Fibroblast of the aortic adventitia (primary cell): ENCODE measurements at regions not wholly inside any gene's neighbourhood (a gene's known extent, or its start where the extent isn't known, plus 50 kb on each side); places are given as distances from the start of the nearest gene placed in this dataset.
"Not testable (repeated sequence)": the region's sequence is repeated elsewhere in the genome, so short reads cannot be mapped to it uniquely, and the experiment has no call there.

Experiments
- DNase-seq: peaks from one replicate; pipeline ENCODE4 v3.0.0-alpha.2; 2010; ENCODE audit warnings: low read depth
- H3K4me3 ChIP-seq: 2 replicates; pipeline ENCODE4 v1.5.1; 2011; ENCODE audit warnings: low read depth, mild to moderate bottlenecking, control low read depth, low read length, moderate library complexity
- CTCF ChIP-seq: IDR thresholded peaks from 2 replicates; pipeline ENCODE4 v1.5.1; 2011; ENCODE audit warnings: mild to moderate bottlenecking, low read length, control low read depth, inconsistent platforms; ENCODE audit not compliant: insufficient read depth

- no peak for DNase-seq
- no peak for TF ChIP-seq CTCF
- H3K4me3 ChIP-seq = no peak overlapping the region
These were observed 763.6 kb downstream of the CDH11 start for GRCh38 chr16:64358291-64358690.

DNA sequence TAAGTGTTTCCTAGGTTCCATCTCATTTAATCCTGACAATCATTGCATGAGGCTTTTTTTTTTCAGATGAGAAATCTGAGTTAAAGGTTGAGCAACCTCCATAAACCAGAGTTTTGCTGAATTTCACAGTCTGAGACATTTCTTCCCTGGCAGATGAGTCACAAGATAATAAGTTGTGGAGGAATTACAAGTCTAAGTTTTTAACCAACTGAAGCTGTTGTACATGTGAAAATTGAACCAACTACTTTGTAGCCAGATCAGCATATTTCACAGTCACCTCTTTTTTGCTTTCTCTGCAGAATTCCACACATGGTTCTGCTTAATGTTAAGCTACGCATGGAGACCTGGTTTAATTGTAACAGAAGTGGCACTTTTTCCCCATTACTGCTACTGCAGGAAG is 765.6 kb downstream of the CDH11 start:
- H3K4me3 ChIP-seq = no peak overlapping the region
- peak; percentile 91 for DNase-seq
- no peak for TF ChIP-seq CTCF

DNA sequence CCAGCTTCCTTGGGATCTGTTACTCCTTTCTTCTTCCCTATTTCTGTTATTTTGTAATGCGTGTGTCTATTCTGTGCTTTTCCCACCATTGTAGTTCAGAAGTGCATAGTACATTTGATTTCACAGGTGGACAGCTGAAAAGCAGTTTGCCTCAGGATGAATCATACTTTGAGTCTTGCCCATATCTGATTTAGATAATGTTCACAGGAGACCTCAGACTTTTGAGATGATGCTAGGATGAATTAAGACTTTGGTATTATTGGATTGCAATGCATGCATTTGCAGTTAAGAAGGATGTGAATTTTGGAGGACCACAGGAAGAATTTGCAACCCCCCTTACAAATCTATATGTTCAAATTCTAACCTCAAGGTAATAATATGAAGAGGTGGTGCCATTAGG is 769.6 kb downstream of the CDH11 start:
- H3K4me3 ChIP-seq = no peak overlapping the region
- DNase-seq = peak; percentile 18
- TF ChIP-seq CTCF = no peak

DNA sequence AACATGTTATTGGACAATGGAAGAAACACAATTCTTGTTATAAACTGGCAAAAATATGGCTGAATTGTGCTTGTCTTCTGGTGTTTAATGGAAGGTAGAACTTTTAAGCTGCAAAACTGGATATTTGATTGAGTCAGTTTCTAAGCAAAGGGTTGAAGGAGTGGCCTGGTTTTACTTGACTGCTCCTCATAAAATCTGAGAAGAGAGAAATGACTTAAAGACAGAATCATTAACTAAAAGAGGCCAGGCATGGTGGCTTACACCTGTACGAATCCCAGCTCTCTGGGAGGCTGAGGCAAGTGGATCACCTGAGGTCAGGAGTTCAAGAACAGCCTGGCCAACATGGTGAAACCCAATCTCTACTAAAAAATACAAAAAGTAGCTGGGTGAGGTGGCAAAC is 770.7 kb downstream of the CDH11 start:
- DNase-seq = no peak
- no peak overlapping the region for H3K4me3 ChIP-seq
- TF ChIP-seq CTCF = no peak

GRCh38 chr16:64346080-64346479 is 775.8 kb downstream of the CDH11 start:
- no peak for DNase-seq
- no peak overlapping the region for H3K4me3 ChIP-seq
- no peak for TF ChIP-seq CTCF

- TF ChIP-seq CTCF = no peak
- DNase-seq = no peak
These were observed 776.7 kb downstream of the CDH11 start for GRCh38 chr16:64345142-64345541.

DNA sequence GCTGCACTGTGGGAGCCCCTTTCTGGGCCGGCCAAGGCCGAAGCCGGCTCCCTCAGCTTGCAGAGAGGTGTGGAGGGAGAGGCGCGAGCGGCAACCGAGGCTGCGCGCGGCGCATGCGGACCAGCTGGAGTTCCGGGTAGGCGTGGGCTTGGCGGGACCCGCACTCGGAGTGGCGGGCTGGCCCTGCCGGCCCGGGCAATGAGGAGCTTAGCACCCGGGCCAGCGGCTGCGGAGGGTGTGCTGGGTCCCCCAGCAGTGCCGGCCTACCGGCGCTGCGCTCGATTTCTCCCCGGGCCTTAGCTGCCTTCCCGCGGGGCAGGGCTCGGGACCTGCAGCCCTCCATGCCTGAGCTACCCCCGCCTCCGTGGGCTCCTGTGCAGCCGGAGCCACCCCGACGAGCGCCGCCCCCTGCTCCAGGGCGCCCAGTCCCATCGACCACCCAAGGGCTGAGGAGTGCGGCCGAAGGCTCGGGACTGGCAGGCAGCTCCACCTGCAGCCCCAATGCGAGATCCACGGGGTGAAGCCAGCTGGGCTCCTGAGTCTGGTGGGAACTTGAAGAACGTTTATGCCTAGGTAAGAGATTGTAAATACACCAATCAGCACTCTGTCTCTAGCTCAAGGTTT is 777.9 kb downstream of the CDH11 start:
- DNase-seq, H3K4me3 ChIP-seq: not testable (repeated sequence)

More at GRCh38 chr16:64345142-64345541, 776.7 kb downstream of the CDH11 start:
- no peak overlapping the region for H3K4me3 ChIP-seq
